ENCODE measurements at regions not wholly inside any gene's neighbourhood (a gene's known extent, or its start where the extent isn't known, plus 50 kb on each side); places are given as distances from the start of the nearest gene placed in this dataset.
A peak's percentile ranks its signal among the peaks of the same experiment; 100 is the strongest.
"Not testable (repeated sequence)": the region's sequence is repeated elsewhere in the genome, so short reads cannot be mapped to it uniquely, and the experiment has no call there.

- no peak for DNase-seq (ENCODE audit: low read depth, low spot score)
- no peak for TF ChIP-seq CTCF (IDR thresholded peaks at IDR 0.05; ENCODE audit: insufficient read depth, low read length, missing control alignments)
- H3K4me3 ChIP-seq (ENCODE audit: low read depth, low read length): no peak overlapping the region
- CTCF ChIA-PET: no interaction called here
- POLR2A ChIA-PET: no interaction called here
Observed at GRCh38 chr7:89618274-89618673, 536.0 kb upstream of the STEAP1 start.

GRCh38 chr7:89621925-89622641 is 532.2 kb upstream of the STEAP1 start:
- POLR2A ChIA-PET: no interaction called here
- CTCF ChIA-PET: interaction anchor here (0.7 to 2.6 kb wide), 3 partner anchors 10 to 1380 kb away, joined by 3 to 9 read pairs (median 8); no protein-coding TSS in a partner anchor
- DNase-seq (ENCODE audit: low read depth, low spot score): no peak
- no peak for TF ChIP-seq CTCF (IDR thresholded peaks at IDR 0.05; ENCODE audit: insufficient read depth, low read length, missing control alignments)
- no peak overlapping the region for H3K4me3 ChIP-seq (ENCODE audit: low read depth, low read length)

- no peak overlapping the region for H3K4me3 ChIP-seq (ENCODE audit: low read depth, low read length)
- ChIA-PET POLR2A (no interaction called here), CTCF (interaction anchor here (0.6 to 2.6 kb wide), 5 partner anchors 9 to 1381 kb away, joined by 3 to 9 read pairs (median 4); no protein-coding TSS in a partner anchor)
- DNase-seq (ENCODE audit: low read depth, low spot score): no peak
- peak; percentile 61 for TF ChIP-seq CTCF (IDR thresholded peaks at IDR 0.05; ENCODE audit: insufficient read depth, low read length, missing control alignments)
Observed at GRCh38 chr7:89623018-89623672, 531.1 kb upstream of the STEAP1 start.

- CTCF ChIA-PET: interaction anchor here (2.6 kb wide), 1 partner anchor 1382 kb away, joined by 8 read pairs; no protein-coding TSS in a partner anchor
- DNase-seq (ENCODE audit: low read depth, low spot score); H3K4me3 ChIP-seq (ENCODE audit: low read depth, low read length); POLR2A ChIA-PET: not testable (repeated sequence)
Observed at GRCh38 chr7:89624155-89624554, 530.1 kb upstream of the STEAP1 start.

GRCh38 chr7:89648509-89648908 is 505.8 kb upstream of the STEAP1 start:
- CTCF ChIA-PET: no interaction called here
- H3K4me3 ChIP-seq (ENCODE audit: low read depth, low read length): no peak overlapping the region
- POLR2A ChIA-PET: no interaction called here
- TF ChIP-seq CTCF (IDR thresholded peaks at IDR 0.05; ENCODE audit: insufficient read depth, low read length, missing control alignments): no peak
- no peak for DNase-seq (ENCODE audit: low read depth, low spot score)

GRCh38 chr7:89655946-89656345 is 498.3 kb upstream of the STEAP1 start:
- CTCF ChIA-PET: no interaction called here
- DNase-seq (ENCODE audit: low read depth, low spot score): no peak
- TF ChIP-seq CTCF (IDR thresholded peaks at IDR 0.05; ENCODE audit: insufficient read depth, low read length, missing control alignments): no peak
- no peak overlapping the region for H3K4me3 ChIP-seq (ENCODE audit: low read depth, low read length)
- POLR2A ChIA-PET: no interaction called here
